Suppressor macrophage (primary cell): ENCODE measurements at regions not wholly inside any gene's neighbourhood (a gene's known extent, or its start where the extent isn't known, plus 50 kb on each side); places are given as distances from the start of the nearest gene placed in this dataset.
"Not testable (repeated sequence)": the region's sequence is repeated elsewhere in the genome, so short reads cannot be mapped to it uniquely, and the experiment has no call there.

Experiments
- DNase-seq, 4 experiments: peaks; one replicate each; pipeline ENCODE4 v3.0.0-alpha.2; 2020 to 2022

GRCh38 chr4:138367942-138368341 lies 125.8 kb upstream of the SLC7A11 start:
- no peak for DNase-seq

GRCh38 chr4:138352446-138352845 lies 110.3 kb upstream of the SLC7A11 start:
- not testable (repeated sequence) for DNase-seq

- DNase-seq: peak; percentile 42 to 67 (median 49)
Measured at GRCh38 chr4:138348055-138348454, 105.9 kb upstream of the SLC7A11 start.

- DNase-seq: peak in 2 of 4 experiments; percentile 5 to 19
Measured at GRCh38 chr4:138347561-138347960, 105.4 kb upstream of the SLC7A11 start.

GRCh38 chr4:138344851-138345250 lies 102.7 kb upstream of the SLC7A11 start:
- DNase-seq: no peak

- DNase-seq: peak; percentile 17 to 63 (median 35)
Measured at GRCh38 chr4:138344054-138344453, 101.9 kb upstream of the SLC7A11 start.

GRCh38 chr4:138341739-138342415 lies 99.7 kb upstream of the SLC7A11 start:
- peak in 3 of 4 experiments; percentile 2 to 17 (median 16) for DNase-seq

- DNase-seq: no peak
Measured at GRCh38 chr4:138338840-138339239, 96.7 kb upstream of the SLC7A11 start.

- DNase-seq: not testable (repeated sequence)
Measured at GRCh38 chr4:138338222-138338621, 96.1 kb upstream of the SLC7A11 start.

GRCh38 chr4:138334346-138335016 lies 92.3 kb upstream of the SLC7A11 start:
- no peak for DNase-seq

GRCh38 chr4:138332415-138332814 lies 90.3 kb upstream of the SLC7A11 start:
- not testable (repeated sequence) for DNase-seq

GRCh38 chr4:138330531-138330930 lies 88.4 kb upstream of the SLC7A11 start:
- no peak for DNase-seq

- no peak for DNase-seq
Measured at GRCh38 chr4:138329506-138330070, 87.4 kb upstream of the SLC7A11 start.

GRCh38 chr4:138327338-138327737 lies 85.2 kb upstream of the SLC7A11 start:
- DNase-seq: no peak

- DNase-seq: no peak
Measured at GRCh38 chr4:138320831-138321230, 78.7 kb upstream of the SLC7A11 start.

GRCh38 chr4:138320030-138320429 lies 77.9 kb upstream of the SLC7A11 start:
- no peak for DNase-seq

- DNase-seq: no peak
Measured at GRCh38 chr4:138317175-138317748, 75.1 kb upstream of the SLC7A11 start.

- DNase-seq: no peak
Measured at GRCh38 chr4:138312536-138312911, 70.4 kb upstream of the SLC7A11 start.

- no peak for DNase-seq
Measured at GRCh38 chr4:138311771-138312535, 69.8 kb upstream of the SLC7A11 start.

- DNase-seq: no peak
Measured at GRCh38 chr4:138310991-138311390, 68.8 kb upstream of the SLC7A11 start.

GRCh38 chr4:138310498-138310897 lies 68.3 kb upstream of the SLC7A11 start:
- no peak for DNase-seq

GRCh38 chr4:138308356-138308755 lies 66.2 kb upstream of the SLC7A11 start:
- no peak for DNase-seq

GRCh38 chr4:138307319-138307718 lies 65.2 kb upstream of the SLC7A11 start:
- peak; percentile 74 to 93 (median 85) for DNase-seq
